Hepatocyte (in vitro differentiated cells): ENCODE measurements at regions not wholly inside any gene's neighbourhood (a gene's known extent, or its start where the extent isn't known, plus 50 kb on each side); places are given as distances from the start of the nearest gene placed in this dataset.

Experiments
- CTCF ChIP-seq: fragments of 200-600 bp; sonication (generic); IDR thresholded peaks from 2 replicates; pipeline ENCODE4 v1.5.1; 2016; ENCODE audit warnings: antibody characterized with exemption, mild to moderate bottlenecking; ENCODE audit not compliant: poor library complexity
- EZH2phosphoT487 ChIP-seq: fragments of 200-600 bp; sonication (generic); IDR thresholded peaks from one replicate; pipeline ENCODE4 v1.6.1; 2018; ENCODE audit warnings: antibody characterized with exemption, mild to moderate bottlenecking, low read depth, moderate library complexity; ENCODE audit not compliant: unreplicated experiment, severe bottlenecking

GRCh38 chr4:24298911-24299310, 285.4 kb downstream of the DHX15 start:
- TF ChIP-seq CTCF (no peak), EZH2phosphoT487 (no peak)
